GM18861 (cell line): ENCODE measurements at regions not wholly inside any gene's neighbourhood (a gene's known extent, or its start where the extent isn't known, plus 50 kb on each side); places are given as distances from the start of the nearest gene placed in this dataset.
"Not testable (repeated sequence)": the region's sequence is repeated elsewhere in the genome, so short reads cannot be mapped to it uniquely, and the experiment has no call there.

Experiments
- ATAC-seq: cut with Tn5 transposase; IDR thresholded peaks from one replicate; pipeline ENCODE4 v1.9.1; 2021; ENCODE audit not compliant: unreplicated experiment

DNA sequence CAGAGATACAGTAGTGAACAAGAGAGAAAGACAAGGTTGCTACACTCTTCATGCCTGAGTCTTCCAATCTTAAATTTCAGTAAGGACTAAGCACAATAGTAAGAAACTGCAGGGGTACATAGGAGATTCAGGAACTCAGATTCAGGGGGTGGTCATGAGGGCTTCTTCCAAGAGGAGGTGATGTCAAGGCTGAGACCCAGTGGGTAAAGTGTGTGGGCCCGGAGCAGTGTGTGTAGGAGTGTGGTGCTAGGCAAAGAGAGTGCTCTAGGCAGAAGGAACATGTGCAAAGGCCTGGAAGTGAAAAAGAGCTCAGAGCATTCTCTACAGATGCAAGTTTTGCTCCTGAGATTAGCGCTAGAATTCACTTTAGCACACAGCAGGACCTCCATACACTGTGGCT lies 102.9 kb upstream of the SPATA12 start:
- no peak for ATAC-seq

- no peak for ATAC-seq
Measured at GRCh38 chr3:56956906-56957305, 103.6 kb upstream of the SPATA12 start.

GRCh38 chr3:56955492-56956111 lies 104.9 kb upstream of the SPATA12 start:
- ATAC-seq: no peak

GRCh38 chr3:56954125-56954524 lies 106.3 kb upstream of the SPATA12 start:
- ATAC-seq: no peak

DNA sequence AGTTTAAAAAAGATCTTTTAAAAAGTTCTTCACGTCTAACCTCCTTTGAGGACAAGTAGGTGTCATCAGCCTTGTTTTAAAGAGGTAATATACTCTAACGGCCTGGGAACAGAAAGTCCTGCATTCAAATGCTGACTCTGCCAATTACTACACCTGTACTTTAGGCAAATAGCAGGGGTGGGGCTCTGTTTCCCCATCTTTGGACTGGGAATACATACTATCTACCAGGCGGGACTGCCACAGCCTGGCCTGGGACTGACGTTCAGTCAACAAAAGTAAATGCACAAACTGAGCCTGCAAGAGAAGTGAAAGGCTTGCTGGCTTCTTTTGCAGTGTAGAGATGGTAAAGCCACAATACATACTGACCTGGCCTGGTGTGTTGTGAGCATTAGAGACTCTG lies 107.6 kb upstream of the SPATA12 start:
- ATAC-seq: no peak

- no peak for ATAC-seq
Measured at GRCh38 chr3:56952061-56952460, 108.4 kb upstream of the SPATA12 start.

DNA sequence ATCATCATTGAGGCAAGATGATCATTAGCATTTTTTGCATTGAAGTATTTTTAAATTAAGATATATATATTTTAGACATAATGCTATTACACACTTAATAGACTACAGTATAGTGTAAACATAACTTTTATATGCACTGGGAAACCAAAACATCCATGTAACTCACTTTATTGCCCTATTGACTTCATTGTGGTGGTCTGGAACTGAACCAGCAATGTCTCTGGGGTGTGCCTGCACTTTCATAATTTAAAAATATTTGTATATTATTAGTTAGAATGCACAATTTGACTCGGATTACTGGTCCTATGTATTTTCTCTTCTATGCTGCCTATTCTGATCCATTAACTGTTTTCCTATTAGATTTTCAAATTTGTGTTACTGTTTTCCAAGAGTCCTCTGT lies 109.1 kb upstream of the SPATA12 start:
- ATAC-seq: no peak

- not testable (repeated sequence) for ATAC-seq
Measured at GRCh38 chr3:56945378-56945777, 115.1 kb upstream of the SPATA12 start.

GRCh38 chr3:56942523-56942922 lies 117.9 kb upstream of the SPATA12 start:
- no peak for ATAC-seq

DNA sequence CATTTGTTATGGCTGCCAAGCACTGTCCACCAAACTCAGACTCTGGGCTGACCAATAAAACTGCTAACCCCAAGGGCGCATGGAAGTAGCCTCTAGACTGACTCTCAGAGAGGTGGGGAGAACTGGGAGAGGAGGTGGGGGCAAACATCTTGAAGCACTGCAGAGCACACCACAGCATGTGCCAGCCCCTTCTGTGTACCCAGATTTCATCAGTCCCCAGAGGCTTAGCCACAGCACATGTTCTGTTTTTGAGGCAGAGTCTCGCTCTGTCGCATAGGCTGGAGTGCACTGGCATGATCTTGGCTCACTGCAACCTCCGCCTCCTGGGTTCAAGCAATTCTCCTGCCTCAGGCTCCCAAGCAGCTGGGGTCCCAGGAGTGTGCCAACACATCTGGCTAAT lies 119.5 kb upstream of the SPATA12 start:
- no peak for ATAC-seq

GRCh38 chr3:56940321-56940720 lies 120.1 kb upstream of the SPATA12 start:
- no peak for ATAC-seq

DNA sequence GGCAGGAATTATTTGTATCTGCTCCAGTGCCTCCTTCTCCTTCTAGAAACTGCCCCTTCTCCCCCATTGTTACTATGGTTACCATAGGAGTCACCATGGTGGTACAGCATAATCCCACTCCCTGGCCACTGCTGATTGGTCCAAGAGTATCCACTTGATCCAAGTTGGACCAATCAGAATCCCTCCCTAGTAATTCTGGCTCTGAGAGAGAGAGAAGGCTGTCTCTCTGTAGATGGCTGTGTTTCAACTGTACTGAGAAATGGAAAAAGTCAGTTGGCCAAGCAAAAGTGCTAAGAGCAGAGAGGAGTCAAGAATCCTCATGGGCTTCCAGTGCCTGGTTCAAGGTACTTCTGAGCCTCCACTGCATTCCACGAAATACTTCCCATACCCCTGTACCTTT lies 120.6 kb upstream of the SPATA12 start:
- no peak for ATAC-seq

GRCh38 chr3:56938530-56938929 lies 121.9 kb upstream of the SPATA12 start:
- no peak for ATAC-seq

- ATAC-seq: no peak
Measured at GRCh38 chr3:56937580-56937979, 122.9 kb upstream of the SPATA12 start.

DNA sequence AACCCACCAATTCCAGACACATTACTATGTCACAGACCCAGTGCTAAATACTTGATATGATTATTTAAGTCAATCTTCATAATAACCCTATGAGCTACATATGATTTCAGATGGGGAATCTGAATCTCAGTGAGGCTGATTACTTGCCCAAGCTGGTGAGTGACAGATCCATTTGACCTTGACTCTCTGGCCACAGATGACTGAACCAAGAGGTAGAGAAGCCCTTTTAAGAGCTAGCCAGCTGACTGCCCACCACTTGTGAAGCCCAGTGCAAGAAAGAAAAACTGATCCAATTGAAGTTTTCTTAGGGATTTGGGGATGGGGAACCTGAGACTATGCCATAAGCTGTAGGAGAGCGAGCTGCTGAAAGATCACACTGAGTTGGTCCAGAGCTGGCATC lies 124.7 kb upstream of the SPATA12 start:
- ATAC-seq: no peak

DNA sequence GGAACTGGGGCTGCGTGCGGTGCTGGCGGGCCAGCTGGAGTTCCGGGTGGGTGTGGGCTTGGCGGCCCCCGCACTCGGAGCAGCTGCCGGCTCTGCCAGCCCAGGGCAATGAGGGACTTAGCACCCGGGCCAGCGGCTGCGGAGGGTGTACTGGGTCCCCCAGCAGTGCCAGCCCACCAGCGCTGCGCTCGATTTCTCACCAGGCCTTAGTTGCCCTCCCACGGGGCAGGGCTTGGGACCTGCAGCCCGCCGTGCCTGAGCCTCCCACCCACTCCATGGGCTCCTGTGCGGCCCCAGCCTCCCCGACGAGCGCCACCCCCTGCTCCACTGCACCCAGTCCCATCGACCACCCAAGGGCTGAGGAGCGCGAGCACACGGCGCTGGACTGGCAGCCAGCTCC lies 126.0 kb upstream of the SPATA12 start:
- ATAC-seq: not testable (repeated sequence)

DNA sequence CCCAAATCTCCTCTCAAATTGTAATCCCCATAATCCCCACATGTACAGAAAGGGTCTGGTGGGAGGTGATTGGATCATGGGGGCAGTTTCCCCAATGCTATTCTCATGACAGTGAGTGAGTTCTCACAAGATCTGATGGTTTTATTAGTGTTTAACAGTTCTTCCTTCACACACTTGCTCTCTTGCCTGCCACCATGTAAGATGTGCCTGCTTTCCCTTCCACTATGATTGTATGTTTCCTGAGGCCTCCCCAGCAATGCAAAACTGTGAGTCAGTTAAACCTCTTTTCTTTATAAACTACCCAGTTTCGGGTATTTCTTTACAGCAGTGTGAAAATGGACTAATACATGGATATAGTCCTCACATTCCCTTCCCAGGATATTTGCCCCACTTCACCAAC lies 126.7 kb upstream of the SPATA12 start:
- no peak for ATAC-seq

DNA sequence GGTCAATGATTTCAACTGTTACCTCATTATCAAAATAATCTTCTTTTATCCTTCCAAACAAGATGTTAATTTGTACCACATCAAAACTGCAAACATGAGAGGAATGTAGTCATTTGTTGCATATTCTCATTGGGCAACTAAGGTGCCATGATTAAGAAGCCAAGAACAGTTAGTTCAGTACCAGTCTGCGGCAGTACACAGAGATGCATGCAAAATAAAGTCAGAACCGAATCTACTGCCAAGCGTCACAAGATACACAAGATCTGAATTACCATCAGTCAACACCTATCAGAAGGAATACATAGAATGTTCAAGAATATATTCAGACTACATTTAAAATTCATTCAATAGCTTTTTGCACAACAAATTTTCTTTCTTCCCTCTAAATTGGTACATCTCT lies 127.6 kb upstream of the SPATA12 start:
- ATAC-seq: no peak

DNA sequence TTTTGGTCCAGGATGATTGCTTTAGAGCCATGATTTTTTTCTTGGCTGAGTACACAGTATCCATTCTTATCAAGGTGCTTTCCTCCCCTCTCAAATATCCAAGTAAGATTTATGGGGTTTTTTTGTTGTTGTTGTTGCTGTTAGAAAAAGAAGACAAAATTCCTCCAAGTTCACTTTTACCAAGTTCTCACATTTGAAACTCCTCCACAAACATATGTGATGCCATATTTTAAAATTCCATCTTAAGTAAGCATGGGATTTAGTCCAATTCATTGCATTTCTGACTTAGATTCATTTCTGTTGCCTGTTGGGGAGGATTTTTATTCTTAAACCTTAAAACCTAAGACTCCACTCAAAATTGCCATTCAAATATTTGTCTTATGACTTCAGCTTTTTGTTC lies 128.6 kb upstream of the SPATA12 start:
- ATAC-seq: no peak

GRCh38 chr3:56930706-56931105 lies 129.0 kb upstream of the ARHGEF3 start:
- ATAC-seq: no peak

DNA sequence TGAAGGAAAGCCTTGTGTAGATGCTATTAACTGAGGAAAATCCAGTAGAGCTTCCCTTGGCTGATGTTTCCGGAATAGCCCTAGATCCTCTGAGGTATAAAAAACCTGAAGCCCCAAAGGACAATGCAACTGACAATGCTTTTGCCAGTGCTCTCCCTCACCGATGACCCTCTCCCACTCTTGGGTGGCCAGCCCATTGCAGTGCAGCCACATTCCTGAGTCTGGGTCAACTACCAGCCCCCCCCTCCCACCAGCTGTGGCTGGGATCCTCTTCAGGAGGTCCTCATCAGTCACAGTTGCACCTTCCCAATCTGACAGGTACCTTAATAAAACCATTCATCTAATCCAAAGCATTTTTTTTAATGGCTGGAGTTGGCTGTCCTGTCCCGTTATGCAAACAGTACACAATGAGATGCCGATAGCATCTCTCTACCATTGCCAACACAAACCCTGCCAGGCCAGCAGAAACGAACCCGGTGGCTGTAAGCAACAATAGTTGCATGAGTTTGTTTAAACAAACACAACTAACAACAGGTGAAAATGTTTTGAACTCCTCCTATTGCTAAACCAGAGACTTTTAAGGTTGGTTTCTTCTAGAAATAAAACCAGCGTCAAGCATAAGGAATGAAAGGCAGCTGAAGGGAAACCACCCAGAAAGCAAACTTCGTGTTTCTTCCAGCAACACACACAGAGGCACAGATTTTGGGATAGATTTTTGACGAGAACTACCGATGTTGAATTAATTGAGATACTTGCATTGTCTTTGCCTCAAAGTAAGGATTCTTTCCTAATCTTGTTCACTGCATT lies 128.3 kb upstream of the ARHGEF3 start:
- no peak for ATAC-seq

GRCh38 chr3:56928379-56929068 lies 126.8 kb upstream of the ARHGEF3 start:
- no peak for ATAC-seq
